ENCODE measurements at regions not wholly inside any gene's neighbourhood (a gene's known extent, or its start where the extent isn't known, plus 50 kb on each side); places are given as distances from the start of the nearest gene placed in this dataset.

DNA sequence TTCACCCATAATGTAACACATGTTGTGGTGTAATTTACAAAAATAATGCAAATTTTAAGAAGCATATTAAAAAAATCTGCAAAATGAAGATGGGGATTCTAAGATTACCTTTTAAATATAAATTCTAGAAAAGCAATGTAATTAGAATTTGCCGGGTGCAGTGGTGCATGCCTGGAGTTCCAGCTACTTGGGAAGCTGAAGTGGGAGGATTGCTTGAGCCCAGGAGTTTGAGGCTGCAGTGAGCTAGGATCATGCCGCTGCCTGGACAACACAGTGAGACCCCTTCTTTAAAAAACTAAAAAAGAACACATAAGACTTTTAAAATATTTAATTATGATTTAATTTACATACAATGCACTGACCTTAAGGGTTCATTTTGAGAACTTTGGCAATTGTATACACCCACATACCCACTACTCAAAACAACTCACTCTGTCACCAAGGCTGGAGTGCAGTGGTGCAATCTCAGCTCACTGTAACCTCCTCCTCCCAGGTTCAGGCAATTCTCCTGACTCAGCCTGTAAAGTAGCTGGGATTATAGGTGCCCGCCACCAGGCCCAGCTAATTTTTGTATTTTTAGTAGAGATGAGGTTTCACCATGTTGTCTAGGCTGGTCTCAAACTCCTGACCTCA lies 134.0 kb upstream of the TBL1XR1 start (continued):
- TF ChIP-seq, protein P1, sequence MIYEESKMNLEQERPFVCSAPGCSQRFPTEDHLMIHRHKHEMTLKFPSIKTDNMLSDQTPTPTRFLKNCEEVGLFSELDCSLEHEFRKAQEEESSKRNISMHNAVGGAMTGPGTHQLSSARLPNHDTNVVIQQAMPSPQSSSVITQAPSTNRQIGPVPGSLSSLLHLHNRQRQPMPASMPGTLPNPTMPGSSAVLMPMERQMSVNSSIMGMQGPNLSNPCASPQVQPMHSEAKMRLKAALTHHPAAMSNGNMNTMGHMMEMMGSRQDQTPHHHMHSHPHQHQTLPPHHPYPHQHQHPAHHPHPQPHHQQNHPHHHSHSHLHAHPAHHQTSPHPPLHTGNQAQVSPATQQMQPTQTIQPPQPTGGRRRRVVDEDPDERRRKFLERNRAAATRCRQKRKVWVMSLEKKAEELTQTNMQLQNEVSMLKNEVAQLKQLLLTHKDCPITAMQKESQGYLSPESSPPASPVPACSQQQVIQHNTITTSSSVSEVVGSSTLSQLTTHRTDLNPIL (CRISPR knock-in tag; IDR thresholded peaks at IDR 0.05; ENCODE audit: low read depth): no peak
- no peak for TF ChIP-seq ZFP3 (CRISPR knock-in tag; IDR thresholded peaks at IDR 0.05)
- no peak for TF ChIP-seq CSDC2 (CRISPR knock-in tag; IDR thresholded peaks at IDR 0.05)
- no peak for TF ChIP-seq ESRRG (CRISPR knock-in tag; IDR thresholded peaks at IDR 0.05)

DNA sequence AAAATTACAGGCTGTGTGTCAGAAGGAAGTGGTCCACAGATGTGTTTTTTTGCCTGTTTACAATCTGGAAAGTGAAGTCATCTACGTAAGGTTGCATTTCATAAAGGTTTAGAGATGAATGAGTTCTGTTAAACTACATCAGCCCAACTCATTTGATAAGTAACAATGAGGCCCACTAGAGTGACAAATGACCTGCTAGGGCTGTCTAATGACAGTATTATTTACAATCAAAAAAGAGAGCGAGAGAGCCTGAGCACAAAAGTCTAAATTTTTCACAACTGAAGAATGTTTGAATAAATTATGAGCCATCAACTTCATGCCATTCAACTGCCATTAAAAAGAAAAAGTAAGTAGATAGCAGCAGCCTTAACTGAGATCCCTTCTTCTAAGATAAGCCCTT lies 135.7 kb upstream of the TBL1XR1 start:
- TF ChIP-seq TCF4 (CRISPR knock-in tag; IDR thresholded peaks at IDR 0.05; ENCODE audit: borderline replicate concordance): no peak
- TF ChIP-seq ISL1 (CRISPR knock-in tag; IDR thresholded peaks at IDR 0.05): no peak
- no peak for TF ChIP-seq ZFP30 (CRISPR knock-in tag; IDR thresholded peaks at IDR 0.05)
- ATAC-seq: no peak

DNA sequence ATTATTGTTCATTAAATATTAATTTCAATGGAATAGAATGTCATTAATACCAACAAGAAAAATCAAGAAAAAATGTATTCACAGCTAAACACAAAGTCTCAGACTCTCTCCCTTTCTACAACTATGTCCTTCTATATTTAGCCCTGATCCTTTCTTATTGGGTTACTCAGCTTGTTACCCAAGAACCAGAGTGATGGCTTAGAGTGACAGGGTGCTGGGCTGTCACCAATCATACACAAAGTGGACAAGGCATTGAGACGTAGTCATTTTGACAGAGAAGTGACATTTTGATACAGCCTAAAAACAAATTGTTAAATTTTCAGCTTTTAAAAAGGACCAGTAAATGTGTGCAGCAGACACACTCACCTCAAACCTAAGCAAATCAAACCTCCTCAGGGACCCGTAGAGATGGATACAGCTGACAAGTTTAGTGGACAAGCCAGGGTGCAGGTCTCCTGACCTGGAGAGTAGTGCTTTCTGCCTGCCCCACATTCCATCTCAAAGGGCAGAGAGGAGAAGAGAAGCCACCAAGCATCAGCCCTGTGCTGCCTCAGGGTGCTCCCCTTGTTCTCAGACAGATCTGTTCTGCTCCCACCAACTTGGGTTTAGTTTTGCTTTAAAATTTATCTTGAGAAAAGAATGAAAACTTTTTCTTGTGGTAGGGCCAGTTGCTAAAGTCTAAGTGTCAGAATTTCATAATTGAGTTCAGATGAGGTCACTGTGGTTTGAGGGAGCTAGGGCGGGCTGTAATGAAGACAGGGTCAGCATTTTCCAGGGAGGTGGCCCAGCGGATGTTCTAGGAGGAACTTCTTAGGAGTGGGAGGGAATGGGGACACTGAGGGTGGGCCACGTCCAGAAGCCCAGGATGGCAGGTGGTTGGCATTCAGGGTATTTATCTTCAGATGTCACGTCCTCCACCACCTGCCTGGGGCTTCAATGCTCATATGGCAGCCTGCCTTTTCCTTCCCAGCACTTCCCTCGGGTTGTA lies 136.5 kb upstream of the TBL1XR1 start:
- ATAC-seq: no peak
- TF ChIP-seq RARB (CRISPR knock-in tag; IDR thresholded peaks at IDR 0.05) (no peak), BACH2 (CRISPR knock-in tag; IDR thresholded peaks at IDR 0.05; ENCODE audit: borderline replicate concordance) (no peak), SNAI2 (CRISPR knock-in tag; IDR thresholded peaks at IDR 0.05) (no peak), ZNF70 (CRISPR knock-in tag; IDR thresholded peaks at IDR 0.05) (no peak), PPARA (CRISPR knock-in tag; IDR thresholded peaks at IDR 0.05; ENCODE audit: borderline replicate concordance) (no peak), OSR1 (CRISPR knock-in tag; IDR thresholded peaks at IDR 0.05) (no peak), ZFP30 (CRISPR knock-in tag; IDR thresholded peaks at IDR 0.05) (no peak), ZNF565 (CRISPR knock-in tag; conservative IDR thresholded peaks at IDR 0.05; ENCODE audit: low read depth) (no peak), GLIS3 (CRISPR knock-in tag; IDR thresholded peaks at IDR 0.05) (no peak), TCF4 (CRISPR knock-in tag; IDR thresholded peaks at IDR 0.05; ENCODE audit: borderline replicate concordance) (no peak), CSDC2 (CRISPR knock-in tag; IDR thresholded peaks at IDR 0.05) (no peak), TOX (CRISPR knock-in tag; IDR thresholded peaks at IDR 0.05; ENCODE audit: borderline replicate concordance) (no peak), ISL1 (CRISPR knock-in tag; IDR thresholded peaks at IDR 0.05) (no peak), ZFP3 (CRISPR knock-in tag; IDR thresholded peaks at IDR 0.05) (no peak), ZC3H10 (CRISPR knock-in tag; IDR thresholded peaks at IDR 0.05) (no peak)
- TF ChIP-seq, protein P2, sequence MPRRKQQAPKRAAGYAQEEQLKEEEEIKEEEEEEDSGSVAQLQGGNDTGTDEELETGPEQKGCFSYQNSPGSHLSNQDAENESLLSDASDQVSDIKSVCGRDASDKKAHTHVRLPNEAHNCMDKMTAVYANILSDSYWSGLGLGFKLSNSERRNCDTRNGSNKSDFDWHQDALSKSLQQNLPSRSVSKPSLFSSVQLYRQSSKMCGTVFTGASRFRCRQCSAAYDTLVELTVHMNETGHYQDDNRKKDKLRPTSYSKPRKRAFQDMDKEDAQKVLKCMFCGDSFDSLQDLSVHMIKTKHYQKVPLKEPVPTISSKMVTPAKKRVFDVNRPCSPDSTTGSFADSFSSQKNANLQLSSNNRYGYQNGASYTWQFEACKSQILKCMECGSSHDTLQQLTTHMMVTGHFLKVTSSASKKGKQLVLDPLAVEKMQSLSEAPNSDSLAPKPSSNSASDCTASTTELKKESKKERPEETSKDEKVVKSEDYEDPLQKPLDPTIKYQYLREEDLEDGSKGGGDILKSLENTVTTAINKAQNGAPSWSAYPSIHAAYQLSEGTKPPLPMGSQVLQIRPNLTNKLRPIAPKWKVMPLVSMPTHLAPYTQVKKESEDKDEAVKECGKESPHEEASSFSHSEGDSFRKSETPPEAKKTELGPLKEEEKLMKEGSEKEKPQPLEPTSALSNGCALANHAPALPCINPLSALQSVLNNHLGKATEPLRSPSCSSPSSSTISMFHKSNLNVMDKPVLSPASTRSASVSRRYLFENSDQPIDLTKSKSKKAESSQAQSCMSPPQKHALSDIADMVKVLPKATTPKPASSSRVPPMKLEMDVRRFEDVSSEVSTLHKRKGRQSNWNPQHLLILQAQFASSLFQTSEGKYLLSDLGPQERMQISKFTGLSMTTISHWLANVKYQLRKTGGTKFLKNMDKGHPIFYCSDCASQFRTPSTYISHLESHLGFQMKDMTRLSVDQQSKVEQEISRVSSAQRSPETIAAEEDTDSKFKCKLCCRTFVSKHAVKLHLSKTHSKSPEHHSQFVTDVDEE (CRISPR knock-in tag; IDR thresholded peaks at IDR 0.05): no peak
- TF ChIP-seq, protein P3, sequence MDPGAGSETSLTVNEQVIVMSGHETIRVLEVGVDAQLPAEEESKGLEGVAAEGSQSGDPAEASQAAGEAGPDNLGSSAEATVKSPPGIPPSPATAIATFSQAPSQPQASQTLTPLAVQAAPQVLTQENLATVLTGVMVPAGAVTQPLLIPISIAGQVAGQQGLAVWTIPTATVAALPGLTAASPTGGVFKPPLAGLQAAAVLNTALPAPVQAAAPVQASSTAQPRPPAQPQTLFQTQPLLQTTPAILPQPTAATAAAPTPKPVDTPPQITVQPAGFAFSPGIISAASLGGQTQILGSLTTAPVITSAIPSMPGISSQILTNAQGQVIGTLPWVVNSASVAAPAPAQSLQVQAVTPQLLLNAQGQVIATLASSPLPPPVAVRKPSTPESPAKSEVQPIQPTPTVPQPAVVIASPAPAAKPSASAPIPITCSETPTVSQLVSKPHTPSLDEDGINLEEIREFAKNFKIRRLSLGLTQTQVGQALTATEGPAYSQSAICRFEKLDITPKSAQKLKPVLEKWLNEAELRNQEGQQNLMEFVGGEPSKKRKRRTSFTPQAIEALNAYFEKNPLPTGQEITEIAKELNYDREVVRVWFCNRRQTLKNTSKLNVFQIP (CRISPR knock-in tag; IDR thresholded peaks at IDR 0.05; ENCODE audit: borderline replicate concordance, low read depth): no peak
- TF ChIP-seq, protein P4, sequence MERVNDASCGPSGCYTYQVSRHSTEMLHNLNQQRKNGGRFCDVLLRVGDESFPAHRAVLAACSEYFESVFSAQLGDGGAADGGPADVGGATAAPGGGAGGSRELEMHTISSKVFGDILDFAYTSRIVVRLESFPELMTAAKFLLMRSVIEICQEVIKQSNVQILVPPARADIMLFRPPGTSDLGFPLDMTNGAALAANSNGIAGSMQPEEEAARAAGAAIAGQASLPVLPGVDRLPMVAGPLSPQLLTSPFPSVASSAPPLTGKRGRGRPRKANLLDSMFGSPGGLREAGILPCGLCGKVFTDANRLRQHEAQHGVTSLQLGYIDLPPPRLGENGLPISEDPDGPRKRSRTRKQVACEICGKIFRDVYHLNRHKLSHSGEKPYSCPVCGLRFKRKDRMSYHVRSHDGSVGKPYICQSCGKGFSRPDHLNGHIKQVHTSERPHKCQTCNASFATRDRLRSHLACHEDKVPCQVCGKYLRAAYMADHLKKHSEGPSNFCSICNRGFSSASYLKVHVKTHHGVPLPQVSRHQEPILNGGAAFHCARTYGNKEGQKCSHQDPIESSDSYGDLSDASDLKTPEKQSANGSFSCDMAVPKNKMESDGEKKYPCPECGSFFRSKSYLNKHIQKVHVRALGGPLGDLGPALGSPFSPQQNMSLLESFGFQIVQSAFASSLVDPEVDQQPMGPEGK (CRISPR knock-in tag; IDR thresholded peaks at IDR 0.05; ENCODE audit: borderline replicate concordance): no peak

All from SK-N-SH treated with all-trans-retinoic acid at 6 μM for 48 hours (cell line).